Gastroesophageal sphincter (tissue), 3 donors: ENCODE measurements at regions not wholly inside any gene's neighbourhood (a gene's known extent, or its start where the extent isn't known, plus 50 kb on each side); places are given as distances from the start of the nearest gene placed in this dataset.

Experiments used
- EP300 ChIP-seq: sonication (generic); formaldehyde crosslinking; IDR thresholded peaks from one replicate; pipeline ENCODE4 v1.6.1; 2017; ENCODE audit warnings: antibody characterized with exemption, mild to moderate bottlenecking
- POLR2A ChIP-seq, 2 donors: fragments of 450-650 bp; IDR thresholded peaks; one replicate each; pipeline ENCODE4 v1.6.1; 2017; ENCODE audit warnings: antibody characterized with exemption in 2 of 2, mild to moderate bottlenecking in 2 of 2, moderate library complexity in 1 of 2
- POLR2AphosphoS5 ChIP-seq: sonication (generic); formaldehyde crosslinking; IDR thresholded peaks from one replicate; pipeline ENCODE4 v1.6.1; 2017; ENCODE audit warnings: antibody characterized with exemption
- TF ChIP-seq, protein P1 (sequence below), 4 experiments: fragments of 200-600 bp in 2 of 4; fragments of 450-650 bp in 2 of 4; sonication (generic) in 1 of 4; IDR thresholded peaks; one replicate each; pipeline ENCODE4 v1.5.1; 2017 to 2019; ENCODE audit warnings: antibody characterized with exemption in 4 of 4, mild to moderate bottlenecking in 2 of 4, moderate library complexity in 2 of 4

- TF ChIP-seq, protein P1, sequence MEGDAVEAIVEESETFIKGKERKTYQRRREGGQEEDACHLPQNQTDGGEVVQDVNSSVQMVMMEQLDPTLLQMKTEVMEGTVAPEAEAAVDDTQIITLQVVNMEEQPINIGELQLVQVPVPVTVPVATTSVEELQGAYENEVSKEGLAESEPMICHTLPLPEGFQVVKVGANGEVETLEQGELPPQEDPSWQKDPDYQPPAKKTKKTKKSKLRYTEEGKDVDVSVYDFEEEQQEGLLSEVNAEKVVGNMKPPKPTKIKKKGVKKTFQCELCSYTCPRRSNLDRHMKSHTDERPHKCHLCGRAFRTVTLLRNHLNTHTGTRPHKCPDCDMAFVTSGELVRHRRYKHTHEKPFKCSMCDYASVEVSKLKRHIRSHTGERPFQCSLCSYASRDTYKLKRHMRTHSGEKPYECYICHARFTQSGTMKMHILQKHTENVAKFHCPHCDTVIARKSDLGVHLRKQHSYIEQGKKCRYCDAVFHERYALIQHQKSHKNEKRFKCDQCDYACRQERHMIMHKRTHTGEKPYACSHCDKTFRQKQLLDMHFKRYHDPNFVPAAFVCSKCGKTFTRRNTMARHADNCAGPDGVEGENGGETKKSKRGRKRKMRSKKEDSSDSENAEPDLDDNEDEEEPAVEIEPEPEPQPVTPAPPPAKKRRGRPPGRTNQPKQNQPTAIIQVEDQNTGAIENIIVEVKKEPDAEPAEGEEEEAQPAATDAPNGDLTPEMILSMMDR (IDR thresholded peaks at IDR 0.05): no peak
- TF ChIP-seq POLR2AphosphoS5: no peak
- TF ChIP-seq POLR2A (IDR thresholded peaks at IDR 0.05): no peak
- TF ChIP-seq EP300: no peak
These were observed 291.9 kb upstream of the ZFHX3 start for GRCh38 chr16:73339821-73340220.
